ENCODE measurements at regions not wholly inside any gene's neighbourhood (a gene's known extent, or its start where the extent isn't known, plus 50 kb on each side); places are given as distances from the start of the nearest gene placed in this dataset.
"Not testable (repeated sequence)": the region's sequence is repeated elsewhere in the genome, so short reads cannot be mapped to it uniquely, and the experiment has no call there.

- Histone ChIP-seq H3K9ac (ENCODE audit: low read depth, low read length) (no peak overlapping the region), H4K20me1 (ENCODE audit: insufficient read depth, low read length) (no peaks in the 10 kb centered on the region), H3K4me2 (ENCODE audit: insufficient read depth, low read length) (no peak overlapping the region), H3K27me3 (ENCODE audit: insufficient read depth, low read length, poor library complexity) (no peaks in the 10 kb centered on the region), H3K36me3 (ENCODE audit: insufficient read depth, low read length) (no peaks in the 10 kb centered on the region), H3K79me2 (ENCODE audit: insufficient read depth, low read length) (no peaks in the 10 kb centered on the region), H3K9me3 (ENCODE audit: insufficient read depth, low read length, severe bottlenecking) (no peaks in the 10 kb centered on the region), H3K4me3 (ENCODE audit: low read depth in 1 of 2, low read length in 2 of 2) (no peak overlapping the region), H3K4me1 (ENCODE audit: insufficient read depth, low read length) (no peaks in the 10 kb centered on the region), H3K27ac (ENCODE audit: low read length) (no peak overlapping the region), H2AFZ (ENCODE audit: low read depth, low read length) (no peak overlapping the region)
- DNase-seq (no peak), ATAC-seq (ENCODE audit: insufficient read depth, low read depth) (no peak)
- TF ChIP-seq EZH2 (IDR thresholded peaks at IDR 0.05; ENCODE audit: borderline replicate concordance, low read depth, low read length, severe bottlenecking) (no peak), CTCF (IDR thresholded peaks at IDR 0.05; ENCODE audit: borderline replicate concordance, extremely low read depth, low read length, poor library complexity, severe bottlenecking) (no peak)
Measured at GRCh38 chr18:70390371-70391090, 101.7 kb downstream of the SOCS6 start.

DNA sequence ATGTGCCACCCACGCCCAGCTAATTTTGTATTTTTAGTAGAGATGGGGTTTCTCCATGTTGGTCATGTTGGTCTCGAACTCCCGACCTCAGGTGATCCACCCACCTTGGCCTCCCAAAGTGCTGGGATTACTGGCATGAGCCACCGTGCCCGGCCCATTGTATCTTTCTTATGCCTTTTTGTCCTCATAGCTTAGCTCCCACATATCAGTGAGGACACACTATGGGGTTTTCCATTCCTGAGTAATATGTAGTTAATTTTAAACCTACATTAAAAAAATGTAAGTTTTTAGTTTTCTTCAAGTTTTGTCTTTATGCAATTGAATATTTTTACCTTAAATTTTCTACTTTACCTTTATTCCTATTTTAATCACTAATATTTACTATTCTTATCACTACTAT is 100.2 kb downstream of the SOCS6 start:
- not testable (repeated sequence) for H3K9ac ChIP-seq (ENCODE audit: low read depth, low read length); H3K4me2 ChIP-seq (ENCODE audit: insufficient read depth, low read length); H3K79me2 ChIP-seq (ENCODE audit: insufficient read depth, low read length); H3K27ac ChIP-seq (ENCODE audit: low read length); H3K4me3 ChIP-seq (ENCODE audit: low read depth in 1 of 2, low read length in 2 of 2); ATAC-seq (ENCODE audit: insufficient read depth, low read depth); DNase-seq; H4K20me1 ChIP-seq (ENCODE audit: insufficient read depth, low read length); H3K27me3 ChIP-seq (ENCODE audit: insufficient read depth, low read length, poor library complexity); H2AFZ ChIP-seq (ENCODE audit: low read depth, low read length); H3K36me3 ChIP-seq (ENCODE audit: insufficient read depth, low read length); H3K4me1 ChIP-seq (ENCODE audit: insufficient read depth, low read length); H3K9me3 ChIP-seq (ENCODE audit: insufficient read depth, low read length, severe bottlenecking)

GRCh38 chr18:70387027-70387426 is 98.2 kb downstream of the SOCS6 start:
- H3K4me1 ChIP-seq (ENCODE audit: insufficient read depth, low read length), result no peaks in the 10 kb centered on the region
- TF ChIP-seq CTCF (IDR thresholded peaks at IDR 0.05; ENCODE audit: borderline replicate concordance, extremely low read depth, low read length, poor library complexity, severe bottlenecking) (no peak), EZH2 (IDR thresholded peaks at IDR 0.05; ENCODE audit: borderline replicate concordance, low read depth, low read length, severe bottlenecking) (no peak)
- no peaks in the 10 kb centered on the region for H3K36me3 ChIP-seq (ENCODE audit: insufficient read depth, low read length)
- H3K4me2 ChIP-seq (ENCODE audit: insufficient read depth, low read length), result no peak overlapping the region
- no peak overlapping the region for H2AFZ ChIP-seq (ENCODE audit: low read depth, low read length)
- no peak for ATAC-seq (ENCODE audit: insufficient read depth, low read depth)
- no peaks in the 10 kb centered on the region for H4K20me1 ChIP-seq (ENCODE audit: insufficient read depth, low read length)
- no peak overlapping the region for H3K9ac ChIP-seq (ENCODE audit: low read depth, low read length)
- no peak overlapping the region for H3K27ac ChIP-seq (ENCODE audit: low read length)
- no peak for DNase-seq
- H3K4me3 ChIP-seq (ENCODE audit: low read depth in 1 of 2, low read length in 2 of 2), result no peak overlapping the region
- no peaks in the 10 kb centered on the region for H3K79me2 ChIP-seq (ENCODE audit: insufficient read depth, low read length)
- no peaks in the 10 kb centered on the region for H3K9me3 ChIP-seq (ENCODE audit: insufficient read depth, low read length, severe bottlenecking)
- H3K27me3 ChIP-seq (ENCODE audit: insufficient read depth, low read length, poor library complexity), result no peaks in the 10 kb centered on the region

DNA sequence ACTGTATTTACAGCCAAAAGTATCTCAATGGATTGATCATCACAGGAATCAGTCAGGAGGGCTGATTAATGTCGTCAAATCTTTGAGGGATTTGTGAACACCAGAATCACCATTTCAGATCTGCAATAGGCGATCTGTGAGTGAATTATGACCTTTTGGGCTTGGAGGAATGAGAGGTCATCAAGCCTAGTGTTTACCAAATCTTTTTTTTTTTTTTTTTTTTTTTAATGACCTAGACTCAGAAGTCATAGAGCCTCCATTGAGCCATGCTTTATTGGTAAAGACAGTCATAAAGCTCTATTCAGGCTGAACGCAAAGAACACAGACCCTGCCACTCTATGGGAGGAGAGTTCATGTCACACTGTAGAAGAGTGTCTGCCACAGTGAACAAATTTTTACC is 97.7 kb downstream of the SOCS6 start:
- DNase-seq, result no peak
- Histone ChIP-seq H3K36me3 (ENCODE audit: insufficient read depth, low read length) (no peaks in the 10 kb centered on the region), H4K20me1 (ENCODE audit: insufficient read depth, low read length) (no peaks in the 10 kb centered on the region), H3K9me3 (ENCODE audit: insufficient read depth, low read length, severe bottlenecking) (no peaks in the 10 kb centered on the region), H2AFZ (ENCODE audit: low read depth, low read length) (no peak overlapping the region), H3K4me2 (ENCODE audit: insufficient read depth, low read length) (no peak overlapping the region), H3K4me1 (ENCODE audit: insufficient read depth, low read length) (no peaks in the 10 kb centered on the region), H3K9ac (ENCODE audit: low read depth, low read length) (no peak overlapping the region), H3K4me3 (ENCODE audit: low read depth in 1 of 2, low read length in 2 of 2) (no peak overlapping the region), H3K27me3 (ENCODE audit: insufficient read depth, low read length, poor library complexity) (no peaks in the 10 kb centered on the region), H3K79me2 (ENCODE audit: insufficient read depth, low read length) (no peaks in the 10 kb centered on the region), H3K27ac (ENCODE audit: low read length) (no peak overlapping the region)
- no peak for ATAC-seq (ENCODE audit: insufficient read depth, low read depth)
- TF ChIP-seq EZH2 (IDR thresholded peaks at IDR 0.05; ENCODE audit: borderline replicate concordance, low read depth, low read length, severe bottlenecking) (no peak), CTCF (IDR thresholded peaks at IDR 0.05; ENCODE audit: borderline replicate concordance, extremely low read depth, low read length, poor library complexity, severe bottlenecking) (no peak)
